HS-27A (cell line): ENCODE measurements at regions not wholly inside any gene's neighbourhood (a gene's known extent, or its start where the extent isn't known, plus 50 kb on each side); places are given as distances from the start of the nearest gene placed in this dataset.

Experiments
- DNase-seq: peaks from one replicate; pipeline ENCODE4 v3.0.0-alpha.2; 2012; ENCODE audit warnings: low read depth, missing footprints

DNA sequence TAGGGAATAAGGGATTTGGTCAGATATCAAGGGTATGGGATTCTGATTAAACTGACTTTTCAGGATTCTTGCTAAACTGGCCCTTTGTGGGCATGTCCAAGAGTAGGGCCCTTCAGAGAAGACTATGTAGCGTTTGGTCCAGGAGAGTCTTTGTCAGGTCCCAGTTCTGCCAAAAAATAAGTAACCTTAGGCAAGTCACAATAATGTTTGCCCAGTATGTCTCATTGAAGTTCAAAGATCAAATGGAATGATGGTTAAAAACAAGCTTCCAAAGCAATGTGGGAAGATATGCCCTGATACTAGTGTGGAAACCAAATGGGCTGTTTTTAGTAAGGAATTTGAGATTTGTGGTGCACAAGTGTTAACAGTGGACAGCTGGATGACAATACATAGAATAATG lies 454.4 kb downstream of the WDR72 start:
- DNase-seq, result no peak

DNA sequence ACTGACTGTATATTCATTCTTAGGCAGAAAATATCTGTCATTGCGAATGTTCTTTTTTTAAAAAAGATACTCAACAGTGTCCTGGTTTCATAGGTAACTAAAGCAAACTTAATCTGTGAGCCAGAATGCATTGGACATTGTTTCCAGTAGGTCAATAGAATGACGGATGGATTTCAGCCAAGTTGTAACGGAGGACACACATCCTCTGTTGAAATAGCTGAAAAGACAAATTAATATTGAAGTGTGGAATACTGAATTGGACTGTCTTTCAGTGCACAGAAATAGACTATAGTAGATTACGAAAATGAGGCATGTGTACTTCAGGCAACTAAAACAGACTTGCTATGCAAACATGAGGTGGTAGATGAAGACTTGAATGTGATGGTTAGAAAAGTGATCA lies 461.6 kb downstream of the WDR72 start:
- DNase-seq, result no peak

DNA sequence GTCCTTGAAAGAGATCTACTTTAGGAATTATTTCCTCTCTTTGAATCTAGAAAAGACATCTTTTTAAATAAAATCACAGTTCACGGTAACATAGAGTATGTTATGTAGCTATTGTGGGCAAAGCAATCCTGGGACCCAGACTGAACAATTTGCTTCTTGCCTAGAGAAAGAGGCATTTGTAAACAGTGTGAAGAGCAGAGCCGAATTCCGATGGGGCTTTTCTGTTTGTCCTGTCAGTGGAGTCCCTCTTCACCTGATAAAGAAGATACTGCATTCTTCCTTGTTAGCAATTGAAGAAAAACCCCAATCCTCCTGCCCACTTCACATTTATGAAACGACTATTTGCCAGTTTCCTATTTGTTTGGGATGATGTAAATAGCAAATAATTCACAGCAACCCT lies 462.9 kb downstream of the WDR72 start:
- no peak for DNase-seq

DNA sequence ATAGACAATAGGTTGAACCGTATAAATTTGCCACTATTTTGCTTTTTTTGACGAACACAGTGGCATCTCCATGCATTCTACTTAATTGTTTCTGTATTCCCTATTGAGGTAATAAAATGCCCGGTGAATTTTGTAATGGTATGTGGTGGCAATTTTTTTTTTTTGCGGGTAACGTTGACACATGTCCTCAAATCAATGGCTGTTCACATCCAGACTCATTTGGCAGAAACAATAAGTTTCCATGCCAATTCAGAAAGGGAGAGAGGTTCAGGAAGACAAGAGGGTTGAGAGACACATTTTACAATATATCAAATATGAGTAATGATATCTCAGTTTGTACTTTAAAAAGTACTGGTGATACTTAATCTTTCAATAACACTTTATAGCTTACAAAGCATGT lies 463.9 kb downstream of the WDR72 start:
- no peak for DNase-seq

- DNase-seq, result no peak
Observed at GRCh38 chr15:53288542-53288941, 470.9 kb downstream of the WDR72 start.

- DNase-seq, result no peak
Observed at GRCh38 chr15:53274630-53275029, 484.5 kb upstream of the ONECUT1 start.

- no peak for DNase-seq
Observed at GRCh38 chr15:53272116-53272515, 482.0 kb upstream of the ONECUT1 start.

DNA sequence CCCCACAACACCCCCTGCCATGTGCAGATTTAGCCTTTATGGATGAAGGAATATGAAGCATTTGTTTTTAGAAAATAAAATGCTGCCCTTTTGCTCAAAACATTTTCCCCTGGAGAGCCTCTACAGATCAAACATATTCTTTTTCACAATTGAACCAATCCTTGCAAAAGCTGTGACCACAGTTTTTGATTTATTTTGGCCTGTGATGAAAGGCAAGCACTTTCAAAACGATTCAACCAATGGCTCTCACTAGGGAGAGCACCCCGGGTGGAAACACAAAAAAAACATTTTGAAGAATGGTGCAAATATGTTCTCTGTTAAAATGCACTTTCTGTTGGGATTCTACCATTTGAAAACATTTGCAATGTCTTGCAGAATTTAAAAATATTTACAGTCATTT lies 476.0 kb upstream of the ONECUT1 start:
- no peak for DNase-seq

DNA sequence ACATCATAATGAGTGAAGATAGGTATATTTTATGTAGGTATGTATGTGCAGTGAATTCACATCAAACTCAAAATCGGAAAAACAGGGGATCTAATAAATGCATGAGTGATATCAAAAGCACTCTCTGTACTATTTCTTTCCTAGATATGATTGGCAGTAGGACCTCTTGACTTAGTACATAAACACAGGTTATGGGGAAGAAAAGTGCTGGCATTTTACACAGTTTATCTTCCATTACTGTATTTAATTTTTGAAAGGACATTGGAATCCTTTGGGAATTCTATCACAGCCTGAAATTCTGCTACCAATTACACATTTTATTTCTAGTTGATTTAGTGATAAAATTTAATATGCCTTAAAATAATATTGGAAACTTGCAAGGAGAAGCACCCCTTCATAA lies 470.5 kb upstream of the ONECUT1 start:
- DNase-seq, result no peak

- no peak for DNase-seq
Observed at GRCh38 chr15:53256457-53256856, 466.3 kb upstream of the ONECUT1 start.

DNA sequence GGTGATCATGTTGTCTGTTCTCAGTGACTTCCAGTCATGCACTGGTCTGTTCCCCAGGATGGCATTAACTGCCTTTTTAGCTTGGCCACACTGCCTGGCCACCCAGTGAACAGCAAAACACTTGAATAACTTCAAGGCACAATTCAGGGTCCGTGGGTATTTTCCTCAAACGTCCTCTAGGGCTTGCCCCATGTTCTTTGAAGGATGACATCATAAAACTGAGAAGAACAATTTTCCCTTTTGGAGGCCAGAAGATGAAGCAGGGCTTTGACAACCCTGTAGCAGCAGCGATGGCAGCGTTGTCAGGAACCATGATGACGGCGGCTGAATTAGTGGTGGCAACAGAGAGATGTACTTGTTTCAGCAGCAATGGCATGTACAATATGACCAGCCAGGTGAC lies 465.9 kb upstream of the ONECUT1 start:
- DNase-seq, result no peak

- DNase-seq, result no peak
Observed at GRCh38 chr15:53251996-53252395, 461.9 kb upstream of the ONECUT1 start.

DNA sequence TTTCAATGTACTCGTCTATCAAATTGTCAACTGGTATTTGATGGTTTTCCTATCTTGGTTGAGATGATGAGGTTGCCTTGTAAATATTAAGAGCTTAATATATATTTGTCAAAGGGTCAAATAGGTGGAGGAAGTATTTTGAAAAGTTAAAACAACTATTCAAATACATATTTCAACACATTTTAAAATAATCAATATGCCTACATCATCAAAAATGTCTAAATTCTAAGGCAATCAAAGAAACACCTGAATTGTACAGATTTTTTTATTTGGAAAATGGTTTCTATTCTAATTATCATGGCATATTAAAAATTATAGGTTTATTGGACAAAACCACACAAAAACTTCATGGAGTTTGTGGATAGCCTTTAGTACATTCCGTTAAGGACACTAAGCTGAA lies 461.4 kb upstream of the ONECUT1 start:
- DNase-seq, result no peak

GRCh38 chr15:53247041-53247708 lies 457.0 kb upstream of the ONECUT1 start:
- DNase-seq, result no peak

DNA sequence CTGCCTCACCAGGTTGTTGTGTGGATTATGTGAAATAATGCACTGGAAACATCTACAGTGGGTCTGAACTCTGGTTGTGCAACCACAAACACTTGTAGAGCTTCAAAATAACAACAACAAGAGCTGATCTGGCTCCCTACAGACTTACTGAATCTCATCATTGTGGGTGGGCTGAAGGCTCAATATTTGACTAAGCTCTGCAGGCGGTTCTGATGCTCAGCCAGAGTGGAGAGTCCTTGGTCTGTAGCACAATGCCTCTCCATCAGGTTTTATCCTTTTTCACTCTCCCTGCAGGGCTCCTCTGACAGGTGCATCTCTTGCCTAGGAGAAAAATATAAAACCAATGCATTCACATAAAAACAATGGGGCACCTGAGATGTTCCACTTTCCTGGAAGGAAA lies 456.3 kb upstream of the ONECUT1 start:
- DNase-seq, result no peak

DNA sequence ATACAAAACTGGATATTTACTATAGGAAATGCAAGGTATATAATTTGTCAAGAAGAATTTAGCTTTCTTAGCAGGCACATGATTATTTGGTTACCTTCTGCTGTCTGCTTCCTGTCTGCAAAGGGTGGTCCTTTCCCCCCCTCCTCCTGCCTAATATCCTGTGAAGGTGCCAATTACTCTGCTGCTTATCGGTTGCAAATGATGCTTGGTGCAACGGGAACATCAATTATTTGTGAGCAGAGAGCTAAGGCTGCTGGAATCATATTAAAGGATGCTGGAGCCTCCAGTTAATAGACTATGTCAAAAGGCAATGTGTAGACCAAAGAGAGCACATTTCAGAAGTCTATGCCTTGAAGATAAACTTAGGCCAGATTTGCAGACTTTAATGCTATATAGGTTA lies 443.7 kb upstream of the ONECUT1 start:
- no peak for DNase-seq

GRCh38 chr15:53230473-53230872 lies 440.3 kb upstream of the ONECUT1 start:
- DNase-seq, result no peak

DNA sequence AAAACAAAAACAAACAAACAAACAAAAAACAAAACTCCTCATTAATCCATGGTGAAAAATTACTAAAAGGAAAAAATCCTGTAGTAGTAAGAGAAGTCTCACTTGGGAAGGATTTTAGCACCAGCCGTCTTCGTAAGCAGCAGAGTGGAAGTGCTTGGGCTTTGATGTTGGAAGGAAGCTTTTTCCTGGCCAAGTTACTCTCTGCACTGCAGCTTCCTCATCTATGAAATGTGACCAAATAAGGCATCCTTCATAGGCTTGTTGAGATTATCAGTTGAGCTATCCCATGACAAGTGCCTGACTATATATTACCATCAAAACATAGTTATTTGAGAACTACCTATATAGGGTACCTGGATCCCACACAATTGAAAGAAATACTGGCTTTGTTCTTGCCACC lies 436.4 kb upstream of the ONECUT1 start:
- no peak for DNase-seq

- no peak for DNase-seq
Observed at GRCh38 chr15:53225781-53226180, 435.6 kb upstream of the ONECUT1 start.

DNA sequence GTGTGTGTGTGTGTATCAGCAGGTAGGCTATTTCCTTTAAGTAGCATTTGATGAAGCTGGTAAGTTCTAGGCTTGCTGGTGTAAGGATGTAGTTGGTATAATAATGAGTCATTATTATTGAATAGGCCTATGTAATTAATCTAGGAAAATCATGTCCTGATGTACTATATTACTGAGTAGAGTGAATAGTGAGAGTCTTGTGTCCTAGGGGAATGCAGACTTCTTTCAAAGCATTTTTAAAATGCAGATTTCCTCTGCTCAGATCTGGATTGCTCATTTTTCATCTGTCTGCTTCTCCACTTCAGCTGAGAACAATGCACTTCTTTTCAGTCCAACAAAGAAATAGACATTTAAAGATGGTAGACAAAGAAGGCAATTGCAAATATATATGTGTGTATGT lies 434.2 kb upstream of the ONECUT1 start:
- DNase-seq, result no peak

DNA sequence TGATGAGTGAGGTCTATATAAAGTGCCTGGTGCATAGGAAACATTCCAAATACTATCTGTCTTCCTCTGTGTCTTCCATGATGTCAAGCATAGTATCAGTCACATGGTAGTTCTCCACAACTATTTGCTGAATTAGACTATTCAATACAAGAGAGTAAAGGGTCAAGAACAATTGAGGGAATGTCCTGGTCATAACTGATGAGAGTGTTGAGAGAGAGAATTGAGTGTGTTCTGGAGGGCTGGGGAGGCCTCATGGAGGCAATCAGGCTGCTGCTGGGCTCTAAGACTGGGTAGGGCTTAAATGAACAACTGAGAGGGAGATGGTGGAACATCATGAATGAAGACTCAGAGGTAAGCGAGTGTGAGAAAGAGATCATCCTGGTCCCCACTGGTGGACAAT lies 433.7 kb upstream of the ONECUT1 start:
- DNase-seq, result no peak

DNA sequence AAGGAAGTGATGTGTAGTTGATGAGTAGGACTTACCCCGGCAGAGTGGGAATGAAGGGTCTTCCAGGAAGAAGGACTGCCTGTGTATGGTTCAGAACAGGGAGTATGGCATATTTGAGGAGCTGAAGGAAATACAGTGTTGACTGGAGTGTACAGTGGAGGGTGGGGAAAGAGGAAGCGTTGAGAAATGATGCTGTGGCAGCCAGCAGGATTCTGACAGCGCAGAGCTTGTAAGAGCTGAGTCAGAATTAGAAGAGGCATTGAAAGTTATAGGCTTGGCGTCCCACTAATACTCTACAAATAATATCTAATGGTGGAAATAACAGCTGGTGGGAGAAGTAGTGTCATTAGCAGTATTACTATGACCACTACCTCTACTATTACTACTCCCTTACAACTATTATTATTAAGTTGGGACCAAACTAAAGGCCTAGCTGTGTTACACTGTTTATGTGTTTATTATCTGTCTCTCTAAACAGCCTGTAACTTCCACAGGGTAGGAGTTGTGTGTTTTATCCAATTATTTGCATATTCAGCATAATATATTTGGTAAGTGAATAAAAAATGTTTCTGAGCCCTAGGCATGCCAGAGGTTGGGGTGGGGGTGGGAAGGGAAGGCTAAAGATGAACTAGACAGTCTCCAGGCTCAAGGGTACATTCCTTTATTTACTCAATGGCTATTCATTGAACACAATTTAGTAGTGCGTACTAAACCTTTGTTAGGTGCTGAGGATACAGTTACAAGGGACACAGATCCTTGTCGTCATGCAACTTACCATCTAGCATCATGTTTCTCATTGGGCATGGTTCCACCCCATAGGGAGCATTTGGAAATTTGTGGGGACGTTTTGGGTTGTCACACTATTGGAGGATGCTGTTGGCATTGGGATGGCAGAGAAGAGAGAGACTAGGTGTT lies 428.8 kb upstream of the ONECUT1 start:
- no peak for DNase-seq

DNA sequence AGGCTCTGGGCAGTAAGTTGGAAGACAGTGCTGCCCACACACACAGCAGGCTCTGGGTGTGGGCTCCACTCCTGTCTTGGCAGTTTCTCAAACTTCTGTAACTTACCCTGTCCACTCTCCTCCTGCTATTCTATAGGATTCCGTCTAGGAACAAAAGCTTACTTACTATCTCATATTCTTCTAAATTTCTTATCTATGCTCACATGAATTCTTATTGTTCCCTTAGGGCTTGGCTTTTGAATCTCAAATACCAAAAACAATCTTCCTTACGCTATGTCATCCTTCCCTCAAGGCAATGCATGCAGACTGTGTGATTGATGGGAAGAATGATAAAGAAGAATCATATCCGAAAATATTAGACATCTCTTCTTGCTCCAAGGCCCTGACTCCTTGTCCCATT lies 425.9 kb upstream of the ONECUT1 start:
- no peak for DNase-seq

GRCh38 chr15:53213336-53213735 lies 423.2 kb upstream of the ONECUT1 start:
- no peak for DNase-seq
